Natural killer cell (primary cell): ENCODE measurements at regions not wholly inside any gene's neighbourhood (a gene's known extent, or its start where the extent isn't known, plus 50 kb on each side); places are given as distances from the start of the nearest gene placed in this dataset.
"Not testable (repeated sequence)": the region's sequence is repeated elsewhere in the genome, so short reads cannot be mapped to it uniquely, and the experiment has no call there.

Experiments
- ATAC-seq, 3 donors: fragments of 150-1000 bp in 2 of 3; fragments of 200-7000 bp in 1 of 3; cut with Tn5 transposase; 1 replicate in 1 of 3; 2 replicates in 2 of 3; pipeline ENCODE4 v1.10.0; 2021; ENCODE audit warnings: mild to moderate bottlenecking in 2 of 3, moderate library complexity in 2 of 3
- DNase-seq, 2 donors: peaks; one replicate each; pipeline versions ENCODE4 v3.0.0 to v3.0.0-alpha.2; 2013 to 2021; ENCODE audit warnings: mixed read lengths in 1 of 2
- H3K27ac ChIP-seq: one replicate; pipeline ENCODE4 v1.5.1; 2013; ENCODE audit warnings: mild to moderate bottlenecking, low read length
- H3K27me3 ChIP-seq: one replicate; pipeline ENCODE4 v1.6.1; 2013; ENCODE audit warnings: low read length; ENCODE audit not compliant: control insufficient read depth, insufficient read depth
- H3K36me3 ChIP-seq: one replicate; pipeline ENCODE4 v1.6.1; 2013; ENCODE audit warnings: low read length; ENCODE audit not compliant: control insufficient read depth, insufficient read depth
- H3K4me1 ChIP-seq: one replicate; pipeline ENCODE4 v1.6.1; 2013; ENCODE audit warnings: low read length; ENCODE audit not compliant: control insufficient read depth, insufficient read depth
- H3K4me3 ChIP-seq: one replicate; pipeline ENCODE4 v1.5.1; 2013; ENCODE audit warnings: low read length
- H3K9me3 ChIP-seq: one replicate; pipeline ENCODE4 v1.6.1; 2013; ENCODE audit warnings: low read length; ENCODE audit not compliant: control insufficient read depth, insufficient read depth
- H3K27ac Mint-ChIP-seq, 2 donors: one replicate each; pipeline ENCODE4 v1.8.0; 2022; ENCODE audit warnings: mild to moderate bottlenecking in 2 of 2, mixed read lengths in 2 of 2, moderate library complexity in 1 of 2
- H3K27me3 Mint-ChIP-seq, 2 donors: one replicate each; pipeline ENCODE4 v1.8.0; 2022; ENCODE audit warnings: low read depth in 2 of 2, mixed read lengths in 2 of 2
- H3K36me3 Mint-ChIP-seq: one replicate; pipeline ENCODE4 v1.8.0; 2022; ENCODE audit warnings: mixed read lengths
- H3K4me1 Mint-ChIP-seq, 2 donors: one replicate each; pipeline ENCODE4 v1.8.0; 2022; ENCODE audit warnings: mixed read lengths in 2 of 2
- H3K4me3 Mint-ChIP-seq: one replicate; pipeline ENCODE4 v1.8.0; 2022; ENCODE audit warnings: mild to moderate bottlenecking, moderate library complexity, mixed read lengths
- H3K9me3 Mint-ChIP-seq, 2 donors: one replicate each; pipeline ENCODE4 v1.8.0; 2022; ENCODE audit warnings: mixed read lengths in 2 of 2
- WGBS: methylation state at CpG from one replicate; pipeline ENCODE4 v1.1.7; 2013; ENCODE audit warnings: missing lambda C conversion rate; ENCODE audit not compliant: insufficient coverage; 5-methylcytosine and 5-hydroxymethylcytosine counted together
- intact Hi-C: fragments of 100-400 bp; cut with micrococcal nuclease; formaldehyde crosslinking; loops from one replicate; pipeline ENCODE4 v1.14.2; 2022
- TF ChIP-seq, protein P1 (sequence below): fragments of 200-600 bp; IDR thresholded peaks from one replicate; pipeline ENCODE4 v1.8.0; 2022; ENCODE audit warnings: antibody characterized with exemption

DNA sequence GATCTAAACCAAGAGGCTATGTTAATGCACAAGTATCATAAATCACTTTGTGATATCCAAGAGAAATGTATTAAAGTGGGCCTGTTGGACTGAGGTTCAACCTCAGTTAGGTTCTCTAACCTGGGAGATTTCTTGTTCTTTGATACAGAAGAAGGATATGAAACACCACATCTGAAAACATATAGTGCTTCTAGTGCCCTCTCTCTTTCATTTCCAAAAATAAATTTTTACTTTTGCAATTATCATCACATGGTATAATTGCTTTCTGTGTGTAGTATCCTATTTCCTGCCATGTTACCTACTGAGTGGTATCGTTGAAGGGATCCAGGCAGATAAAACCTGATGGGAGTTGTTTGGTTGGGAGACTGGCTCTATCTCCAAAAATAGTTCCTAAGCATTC, 264.9 kb downstream of the CCER1 start:
- intact Hi-C loops: no loop called here
- H3K4me1 Mint-ChIP-seq: no peaks in the 10 kb centered on the region
- no peak overlapping the region for H3K4me3 ChIP-seq
- no peaks in the 10 kb centered on the region for H3K36me3 Mint-ChIP-seq
- H3K4me1 ChIP-seq: no peaks in the 10 kb centered on the region
- H3K36me3 ChIP-seq: no peaks in the 10 kb centered on the region
- H3K9me3 Mint-ChIP-seq: peaks cover 3 to 9% of the 10 kb centered on the region in 2 donors
- H3K9me3 ChIP-seq: no peaks in the 10 kb centered on the region
- ATAC-seq: no peak
- no peaks in the 10 kb centered on the region for H3K27me3 ChIP-seq
- H3K27ac ChIP-seq: no peak overlapping the region
- DNase-seq: no peak
- WGBS: 89% methylated on average over 1 of the region's 1 CpG
- H3K4me3 Mint-ChIP-seq: no peak overlapping the region
- H3K27ac Mint-ChIP-seq: no peak overlapping the region
- H3K27me3 Mint-ChIP-seq: no peaks in the 10 kb centered on the region
- TF ChIP-seq, protein P1, sequence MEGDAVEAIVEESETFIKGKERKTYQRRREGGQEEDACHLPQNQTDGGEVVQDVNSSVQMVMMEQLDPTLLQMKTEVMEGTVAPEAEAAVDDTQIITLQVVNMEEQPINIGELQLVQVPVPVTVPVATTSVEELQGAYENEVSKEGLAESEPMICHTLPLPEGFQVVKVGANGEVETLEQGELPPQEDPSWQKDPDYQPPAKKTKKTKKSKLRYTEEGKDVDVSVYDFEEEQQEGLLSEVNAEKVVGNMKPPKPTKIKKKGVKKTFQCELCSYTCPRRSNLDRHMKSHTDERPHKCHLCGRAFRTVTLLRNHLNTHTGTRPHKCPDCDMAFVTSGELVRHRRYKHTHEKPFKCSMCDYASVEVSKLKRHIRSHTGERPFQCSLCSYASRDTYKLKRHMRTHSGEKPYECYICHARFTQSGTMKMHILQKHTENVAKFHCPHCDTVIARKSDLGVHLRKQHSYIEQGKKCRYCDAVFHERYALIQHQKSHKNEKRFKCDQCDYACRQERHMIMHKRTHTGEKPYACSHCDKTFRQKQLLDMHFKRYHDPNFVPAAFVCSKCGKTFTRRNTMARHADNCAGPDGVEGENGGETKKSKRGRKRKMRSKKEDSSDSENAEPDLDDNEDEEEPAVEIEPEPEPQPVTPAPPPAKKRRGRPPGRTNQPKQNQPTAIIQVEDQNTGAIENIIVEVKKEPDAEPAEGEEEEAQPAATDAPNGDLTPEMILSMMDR: no peak

DNA sequence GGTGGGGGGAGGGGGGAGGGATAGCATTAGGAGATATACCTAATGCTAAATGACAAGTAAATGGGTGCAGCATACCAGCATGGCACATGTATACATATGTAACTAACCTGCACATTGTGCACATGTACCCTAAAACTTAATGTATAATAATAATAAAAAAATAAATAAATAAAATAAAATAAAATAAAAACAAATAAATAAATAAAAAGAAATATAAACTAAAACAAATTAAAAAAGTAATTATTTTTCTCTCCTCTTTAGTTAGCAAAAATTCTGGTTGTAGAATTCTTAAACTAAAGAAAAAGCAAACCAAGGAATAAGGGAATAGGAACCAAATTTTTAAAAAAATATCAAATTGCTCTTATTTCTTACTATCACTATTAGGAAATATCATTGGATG, 267.3 kb downstream of the CCER1 start:
- H3K36me3 Mint-ChIP-seq, H3K9me3 ChIP-seq, H3K27me3 ChIP-seq, DNase-seq, H3K4me1 ChIP-seq, intact Hi-C loops, H3K27ac ChIP-seq, H3K4me3 Mint-ChIP-seq, H3K4me3 ChIP-seq, H3K27ac Mint-ChIP-seq, H3K36me3 ChIP-seq, ATAC-seq, H3K4me1 Mint-ChIP-seq, H3K27me3 Mint-ChIP-seq: not testable (repeated sequence)
- peaks cover 6 to 19% of the 10 kb centered on the region in 2 donors for H3K9me3 Mint-ChIP-seq

DNA sequence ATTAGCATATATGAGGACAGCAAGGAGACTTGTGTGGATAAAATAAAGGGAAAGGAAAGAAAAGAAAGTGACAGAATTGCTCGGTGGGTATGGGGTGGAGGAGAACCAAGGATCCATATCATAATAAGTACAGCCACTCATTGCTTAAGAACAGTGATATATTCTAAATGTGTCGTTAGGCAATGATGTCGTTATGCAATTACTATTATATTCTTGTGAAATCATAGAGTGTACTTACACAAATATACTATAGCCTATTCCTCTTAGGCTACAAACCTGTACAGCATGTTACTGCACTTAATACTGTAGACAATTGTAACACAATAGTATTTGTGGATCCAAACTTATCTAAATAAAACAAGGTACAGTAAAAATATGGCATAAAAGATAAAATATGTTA, 271.1 kb downstream of the CCER1 start:
- H3K4me3 ChIP-seq: no peak overlapping the region
- intact Hi-C loops: no loop called here
- H3K4me1 Mint-ChIP-seq: no peaks in the 10 kb centered on the region
- H3K36me3 Mint-ChIP-seq: no peaks in the 10 kb centered on the region
- H3K27ac Mint-ChIP-seq: no peak overlapping the region
- H3K27me3 Mint-ChIP-seq: no peaks in the 10 kb centered on the region
- H3K9me3 ChIP-seq: no peaks in the 10 kb centered on the region
- TF ChIP-seq, protein P1: no peak
- no peak for DNase-seq
- no peaks in the 10 kb centered on the region for H3K36me3 ChIP-seq
- no peak overlapping the region for H3K27ac ChIP-seq
- H3K4me3 Mint-ChIP-seq: no peak overlapping the region
- no peaks in the 10 kb centered on the region for H3K4me1 ChIP-seq
- ATAC-seq: no peak
- WGBS: 80% methylated on average over 1 of the region's 3 CpGs
- H3K9me3 Mint-ChIP-seq: peaks cover 9 to 24% of the 10 kb centered on the region in 2 donors
- H3K27me3 ChIP-seq: no peaks in the 10 kb centered on the region

DNA sequence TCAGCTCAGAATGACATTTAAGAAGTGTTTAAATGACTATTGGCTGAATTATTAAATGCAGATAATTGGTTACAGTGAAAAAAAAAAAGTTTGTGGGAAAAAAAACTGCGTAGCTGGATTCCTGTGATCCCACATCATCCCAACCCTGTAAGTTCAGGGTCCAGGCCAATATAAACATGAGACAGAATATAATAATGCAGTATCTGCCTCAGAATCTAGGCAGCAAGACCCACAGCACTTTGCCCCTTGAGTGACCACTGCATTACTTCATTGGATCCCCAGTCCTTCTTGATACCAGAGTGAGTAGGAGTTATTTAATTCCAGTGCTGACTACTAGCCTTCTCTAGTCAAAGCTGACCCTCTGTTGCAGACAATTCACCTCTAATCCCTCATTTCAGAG, 272.6 kb downstream of the CCER1 start:
- 80% methylated on average over 1 of the region's 1 CpG for WGBS
- intact Hi-C loops: no loop called here
- Mint-ChIP-seq H3K4me1 (no peaks in the 10 kb centered on the region), H3K9me3 (peaks cover 9 to 27% of the 10 kb centered on the region in 2 donors), H3K27me3 (no peaks in the 10 kb centered on the region), H3K27ac (no peak overlapping the region), H3K36me3 (no peaks in the 10 kb centered on the region), H3K4me3 (no peak overlapping the region)
- no peak for ATAC-seq
- TF ChIP-seq, protein P1: no peak
- no peak for DNase-seq
- Histone ChIP-seq H3K4me3 (no peak overlapping the region), H3K4me1 (no peaks in the 10 kb centered on the region), H3K9me3 (no peaks in the 10 kb centered on the region), H3K36me3 (no peaks in the 10 kb centered on the region), H3K27ac (no peak overlapping the region), H3K27me3 (no peaks in the 10 kb centered on the region)
